GM18861 (cell line): ENCODE measurements at regions not wholly inside any gene's neighbourhood (a gene's known extent, or its start where the extent isn't known, plus 50 kb on each side); places are given as distances from the start of the nearest gene placed in this dataset.
"Not testable (repeated sequence)": the region's sequence is repeated elsewhere in the genome, so short reads cannot be mapped to it uniquely, and the experiment has no call there.

Experiments used
- ATAC-seq: cut with Tn5 transposase; IDR thresholded peaks from one replicate; pipeline ENCODE4 v1.9.1; 2021; ENCODE audit not compliant: unreplicated experiment

- ATAC-seq = no peak
These were observed 233.4 kb upstream of the SETMAR start for GRCh38 chr3:4069796-4070195.

GRCh38 chr3:4071481-4072184 lies 231.5 kb upstream of the SETMAR start:
- ATAC-seq = no peak

- ATAC-seq = not testable (repeated sequence)
These were observed 225.9 kb upstream of the SETMAR start for GRCh38 chr3:4077278-4077677.

- no peak for ATAC-seq
These were observed 225.2 kb upstream of the SETMAR start for GRCh38 chr3:4077950-4078349.

- ATAC-seq = no peak
These were observed 224.3 kb upstream of the SETMAR start for GRCh38 chr3:4078903-4079302.

- ATAC-seq = no peak
These were observed 223.6 kb upstream of the SETMAR start for GRCh38 chr3:4079339-4080195.

GRCh38 chr3:4083225-4084015 lies 219.7 kb upstream of the SETMAR start:
- ATAC-seq = no peak

- ATAC-seq = no peak
These were observed 218.9 kb upstream of the SETMAR start for GRCh38 chr3:4084271-4084670.

- not testable (repeated sequence) for ATAC-seq
These were observed 216.5 kb upstream of the SETMAR start for GRCh38 chr3:4086662-4087061.

- no peak for ATAC-seq
These were observed 211.4 kb upstream of the SETMAR start for GRCh38 chr3:4091786-4092185.

- ATAC-seq = no peak
These were observed 205.4 kb upstream of the SETMAR start for GRCh38 chr3:4097801-4098200.

- ATAC-seq = no peak
These were observed 203.6 kb upstream of the SETMAR start for GRCh38 chr3:4099607-4100006.

- no peak for ATAC-seq
These were observed 195.7 kb upstream of the SETMAR start for GRCh38 chr3:4107430-4107829.

GRCh38 chr3:4113811-4114522 lies 189.2 kb upstream of the SETMAR start:
- ATAC-seq = no peak

GRCh38 chr3:4119119-4119518 lies 184.1 kb upstream of the SETMAR start:
- ATAC-seq = no peak

- no peak for ATAC-seq
These were observed 177.6 kb upstream of the SETMAR start for GRCh38 chr3:4125576-4125975.

GRCh38 chr3:4138150-4138785 lies 164.9 kb upstream of the SETMAR start:
- no peak for ATAC-seq

GRCh38 chr3:4138786-4139431 lies 164.3 kb upstream of the SETMAR start:
- no peak for ATAC-seq

GRCh38 chr3:4139462-4140140 lies 163.6 kb upstream of the SETMAR start:
- ATAC-seq = no peak
